ENCODE measurements at regions not wholly inside any gene's neighbourhood (a gene's known extent, or its start where the extent isn't known, plus 50 kb on each side); places are given as distances from the start of the nearest gene placed in this dataset.

GRCh38 chr3:71900057-71900456 is 115.1 kb upstream of the PROK2 start:
- no peaks in the 10 kb centered on the region for H3K27me3 ChIP-seq (replicated peaks; ENCODE audit: insufficient read depth, low read depth, low read length, poor library complexity)
- CTCF ChIA-PET = no interaction called here

GRCh38 chr3:71896751-71897150 is 111.8 kb upstream of the PROK2 start:
- TF ChIP-seq, protein P1, sequence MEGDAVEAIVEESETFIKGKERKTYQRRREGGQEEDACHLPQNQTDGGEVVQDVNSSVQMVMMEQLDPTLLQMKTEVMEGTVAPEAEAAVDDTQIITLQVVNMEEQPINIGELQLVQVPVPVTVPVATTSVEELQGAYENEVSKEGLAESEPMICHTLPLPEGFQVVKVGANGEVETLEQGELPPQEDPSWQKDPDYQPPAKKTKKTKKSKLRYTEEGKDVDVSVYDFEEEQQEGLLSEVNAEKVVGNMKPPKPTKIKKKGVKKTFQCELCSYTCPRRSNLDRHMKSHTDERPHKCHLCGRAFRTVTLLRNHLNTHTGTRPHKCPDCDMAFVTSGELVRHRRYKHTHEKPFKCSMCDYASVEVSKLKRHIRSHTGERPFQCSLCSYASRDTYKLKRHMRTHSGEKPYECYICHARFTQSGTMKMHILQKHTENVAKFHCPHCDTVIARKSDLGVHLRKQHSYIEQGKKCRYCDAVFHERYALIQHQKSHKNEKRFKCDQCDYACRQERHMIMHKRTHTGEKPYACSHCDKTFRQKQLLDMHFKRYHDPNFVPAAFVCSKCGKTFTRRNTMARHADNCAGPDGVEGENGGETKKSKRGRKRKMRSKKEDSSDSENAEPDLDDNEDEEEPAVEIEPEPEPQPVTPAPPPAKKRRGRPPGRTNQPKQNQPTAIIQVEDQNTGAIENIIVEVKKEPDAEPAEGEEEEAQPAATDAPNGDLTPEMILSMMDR (conservative IDR thresholded peaks at IDR 0.05; ENCODE audit: low read depth, low read length) = no peak
- TF ChIP-seq EZH2 (IDR thresholded peaks at IDR 0.05; ENCODE audit: borderline replicate concordance, low read depth, low read length, poor library complexity, severe bottlenecking) = no peak
- intact Hi-C loops (cut with micrococcal nuclease; ENCODE audit: unreplicated experiment) = no loop called here
- no peak for DNase-seq (ENCODE audit: low spot score)

More at GRCh38 chr3:71900057-71900456, 115.1 kb upstream of the PROK2 start:
- no peak for DNase-seq (ENCODE audit: low spot score)
- H3K36me3 ChIP-seq (ENCODE audit: insufficient read depth, low read length, poor library complexity, severe bottlenecking) = no peaks in the 10 kb centered on the region
- POLR2A ChIA-PET (ENCODE audit: low non-redundant PET) = no interaction called here
- no peaks in the 10 kb centered on the region for H3K9me3 ChIP-seq (ENCODE audit: low read depth, low read length, poor library complexity, severe bottlenecking)
- H3K4me3 ChIP-seq (ENCODE audit: low read depth, low read length, poor library complexity, severe bottlenecking) = no peak overlapping the region
- no TSS peak for BruUV-seq (replicated peaks)
- no peaks in the 10 kb centered on the region for H3K4me1 ChIP-seq (ENCODE audit: insufficient read depth, low read length, poor library complexity, severe bottlenecking)
- intact Hi-C loops (cut with micrococcal nuclease; ENCODE audit: unreplicated experiment) = no loop called here
- TF ChIP-seq, protein P1 (conservative IDR thresholded peaks at IDR 0.05; ENCODE audit: low read depth, low read length) = no peak
- no peak for TF ChIP-seq EZH2 (IDR thresholded peaks at IDR 0.05; ENCODE audit: borderline replicate concordance, low read depth, low read length, poor library complexity, severe bottlenecking)
- no peak overlapping the region for H3K27ac ChIP-seq (ENCODE audit: low read depth, low read length, poor library complexity, severe bottlenecking)

GRCh38 chr3:71893702-71894479 is 108.9 kb upstream of the PROK2 start:
- no peak for DNase-seq (ENCODE audit: low spot score)
- CTCF ChIA-PET = no interaction called here
- H3K36me3 ChIP-seq (ENCODE audit: insufficient read depth, low read length, poor library complexity, severe bottlenecking) = no peaks in the 10 kb centered on the region
- BruUV-seq (replicated peaks) = no TSS peak
- no peaks in the 10 kb centered on the region for H3K4me1 ChIP-seq (ENCODE audit: insufficient read depth, low read length, poor library complexity, severe bottlenecking)
- H3K4me3 ChIP-seq (ENCODE audit: low read depth, low read length, poor library complexity, severe bottlenecking) = no peak overlapping the region
- TF ChIP-seq, protein P1 (conservative IDR thresholded peaks at IDR 0.05; ENCODE audit: low read depth, low read length) = no peak
- TF ChIP-seq EZH2 (IDR thresholded peaks at IDR 0.05; ENCODE audit: borderline replicate concordance, low read depth, low read length, poor library complexity, severe bottlenecking) = no peak
- no peak overlapping the region for H3K27ac ChIP-seq (ENCODE audit: low read depth, low read length, poor library complexity, severe bottlenecking)
- no peaks in the 10 kb centered on the region for H3K9me3 ChIP-seq (ENCODE audit: low read depth, low read length, poor library complexity, severe bottlenecking)
- no peaks in the 10 kb centered on the region for H3K27me3 ChIP-seq (replicated peaks; ENCODE audit: insufficient read depth, low read depth, low read length, poor library complexity)
- intact Hi-C loops (cut with micrococcal nuclease; ENCODE audit: unreplicated experiment) = no loop called here
- POLR2A ChIA-PET (ENCODE audit: low non-redundant PET) = no interaction called here

More at GRCh38 chr3:71896751-71897150, 111.8 kb upstream of the PROK2 start:
- no peaks in the 10 kb centered on the region for H3K27me3 ChIP-seq (replicated peaks; ENCODE audit: insufficient read depth, low read depth, low read length, poor library complexity)
- ChIA-PET CTCF (no interaction called here), POLR2A (ENCODE audit: low non-redundant PET) (no interaction called here)
- H3K36me3 ChIP-seq (ENCODE audit: insufficient read depth, low read length, poor library complexity, severe bottlenecking) = no peaks in the 10 kb centered on the region
- H3K4me1 ChIP-seq (ENCODE audit: insufficient read depth, low read length, poor library complexity, severe bottlenecking) = no peaks in the 10 kb centered on the region
- H3K4me3 ChIP-seq (ENCODE audit: low read depth, low read length, poor library complexity, severe bottlenecking) = no peak overlapping the region
- H3K27ac ChIP-seq (ENCODE audit: low read depth, low read length, poor library complexity, severe bottlenecking) = no peak overlapping the region
- H3K9me3 ChIP-seq (ENCODE audit: low read depth, low read length, poor library complexity, severe bottlenecking) = no peaks in the 10 kb centered on the region
- no TSS peak for BruUV-seq (replicated peaks)
